ENCODE measurements at regions not wholly inside any gene's neighbourhood (a gene's known extent, or its start where the extent isn't known, plus 50 kb on each side); places are given as distances from the start of the nearest gene placed in this dataset.

- Histone ChIP-seq H3K4me1 (ENCODE audit: control insufficient read depth in 4 of 4, insufficient read depth in 4 of 4, low read length in 3 of 4) (no peaks in the 10 kb centered on the region), H3K27me3 (ENCODE audit: control insufficient read depth in 4 of 4, insufficient read depth in 4 of 4, low read length in 3 of 4) (no peaks in the 10 kb centered on the region), H3K9me3 (ENCODE audit: control insufficient read depth in 4 of 4, low read length in 3 of 4) (no peaks in the 10 kb centered on the region), H3K27ac (ENCODE audit: low read depth in 1 of 2, low read length in 2 of 2) (no peak overlapping the region), H3K36me3 (ENCODE audit: control insufficient read depth in 4 of 4, insufficient read depth in 3 of 4, low read depth in 1 of 4, low read length in 3 of 4) (no peaks in the 10 kb centered on the region), H3K9ac (ENCODE audit: low read depth in 1 of 2, low read length in 2 of 2) (no peak overlapping the region), H3K4me3 (ENCODE audit: low read depth in 1 of 3, low read length in 3 of 3) (no peak overlapping the region)
- no peak for TF ChIP-seq JUND (IDR thresholded peaks at IDR 0.05)
- TF ChIP-seq ATF3 (IDR thresholded peaks at IDR 0.05), result no peak
- TF ChIP-seq RAD21 (IDR thresholded peaks at IDR 0.05), result no peak
- TF ChIP-seq REST (IDR thresholded peaks at IDR 0.05), result no peak
- TF ChIP-seq EGR1 (IDR thresholded peaks at IDR 0.05; ENCODE audit: low read depth in 2 of 2), result no peak
- TF ChIP-seq FOXA2 (IDR thresholded peaks at IDR 0.05), result no peak
- TF ChIP-seq RXRA (IDR thresholded peaks at IDR 0.05), result no peak
- TF ChIP-seq FOXA1 (IDR thresholded peaks at IDR 0.05), result no peak
- no peak for TF ChIP-seq NR2F2 (IDR thresholded peaks at IDR 0.05)
- TF ChIP-seq ZBTB33 (IDR thresholded peaks at IDR 0.05), result no peak
- no peak for DNase-seq (ENCODE audit: low spot score)
- 38% methylated on average over 3 of the region's 3 CpGs for WGBS
Observed at GRCh38 chr3:177585271-177585670, 388.0 kb upstream of the TBL1XR1 start.

GRCh38 chr3:177589041-177589650 lies 391.9 kb upstream of the TBL1XR1 start:
- H3K27ac ChIP-seq (ENCODE audit: low read depth in 1 of 2, low read length in 2 of 2), result no peak overlapping the region
- TF ChIP-seq FOXA2 (IDR thresholded peaks at IDR 0.05), result no peak
- TF ChIP-seq RAD21 (IDR thresholded peaks at IDR 0.05), result no peak
- no peak for TF ChIP-seq EGR1 (IDR thresholded peaks at IDR 0.05; ENCODE audit: low read depth in 2 of 2)
- TF ChIP-seq FOXA1 (IDR thresholded peaks at IDR 0.05), result no peak
- no peak for TF ChIP-seq ZBTB33 (IDR thresholded peaks at IDR 0.05)
- TF ChIP-seq TAF1 (conservative IDR thresholded peaks at IDR 0.05), result no peak
- no peak for TF ChIP-seq HNF4A (conservative IDR thresholded peaks at IDR 0.05)
- TF ChIP-seq ATF3 (IDR thresholded peaks at IDR 0.05), result no peak
- TF ChIP-seq CTCF (IDR thresholded peaks at IDR 0.05; ENCODE audit: low read depth, low read length, missing input control), result no peak
- no peak for TF ChIP-seq SP1 (IDR thresholded peaks at IDR 0.05)
- TF ChIP-seq GABPA (IDR thresholded peaks at IDR 0.05 in 1 of 2, conservative IDR thresholded peaks at IDR 0.05 in 1 of 2), result no peak
- 91% methylated on average over 3 of the region's 3 CpGs for WGBS

More at GRCh38 chr3:177589041-177589650, 391.9 kb upstream of the TBL1XR1 start:
- no peaks in the 10 kb centered on the region for H3K9me3 ChIP-seq (ENCODE audit: control insufficient read depth in 4 of 4, low read length in 3 of 4)
- no peak for DNase-seq (ENCODE audit: low spot score)
- no peaks in the 10 kb centered on the region for H3K36me3 ChIP-seq (ENCODE audit: control insufficient read depth in 4 of 4, insufficient read depth in 3 of 4, low read depth in 1 of 4, low read length in 3 of 4)
- H3K4me3 ChIP-seq (ENCODE audit: low read depth in 1 of 3, low read length in 3 of 3), result no peak overlapping the region
- H3K4me1 ChIP-seq (ENCODE audit: control insufficient read depth in 4 of 4, insufficient read depth in 4 of 4, low read length in 3 of 4), result no peaks in the 10 kb centered on the region
- H3K9ac ChIP-seq (ENCODE audit: low read depth in 1 of 2, low read length in 2 of 2), result no peak overlapping the region
- H3K27me3 ChIP-seq (ENCODE audit: control insufficient read depth in 4 of 4, insufficient read depth in 4 of 4, low read length in 3 of 4), result no peaks in the 10 kb centered on the region
